Transverse colon (tissue), 4 donors: ENCODE measurements at regions not wholly inside any gene's neighbourhood (a gene's known extent, or its start where the extent isn't known, plus 50 kb on each side); places are given as distances from the start of the nearest gene placed in this dataset.

ENCODE experiments used
- DNase-seq: peaks from one replicate; pipeline ENCODE4 v3.0.0-alpha.2; 2019
- H3K27ac ChIP-seq, 4 donors: fragments of 200-600 bp; sonication (generic); 2 replicates each; pipeline ENCODE4 v1.5.1; 2016 to 2018; ENCODE audit warnings: inconsistent platforms in 4 of 4
- H3K27me3 ChIP-seq: fragments of 200-600 bp; sonication (generic); 2 replicates; pipeline ENCODE4 v1.5.1; 2017; ENCODE audit warnings: inconsistent platforms
- H3K36me3 ChIP-seq, 4 donors: fragments of 200-600 bp; sonication (generic); 2 replicates each; pipeline ENCODE4 v1.5.1; 2017 to 2019; ENCODE audit warnings: inconsistent platforms in 4 of 4
- H3K4me1 ChIP-seq, 4 donors: fragments of 200-600 bp; sonication (generic); 2 replicates each; pipeline ENCODE4 v1.5.1; 2017 to 2020; ENCODE audit warnings: inconsistent platforms in 4 of 4
- H3K4me3 ChIP-seq, 4 donors: fragments of 200-600 bp; sonication (generic); 1 replicate in 1 of 4; 2 replicates in 3 of 4; pipeline versions ENCODE4 v1.5.1 to v1.6.1; 2017 to 2019; ENCODE audit warnings: inconsistent platforms in 4 of 4
- H3K9me3 ChIP-seq, 2 donors: fragments of 200-600 bp; sonication (generic); 2 replicates each; pipeline ENCODE4 v1.5.1; 2017 to 2019; ENCODE audit warnings: inconsistent platforms in 2 of 2
- CTCF ChIP-seq, 5 experiments: fragments of 200-600 bp in 3 of 5; fragments of 450-650 bp in 2 of 5; sonication (generic) in 3 of 5; IDR thresholded peaks; 1 replicate in 2 of 5; 2 replicates in 3 of 5; pipeline ENCODE4 v1.5.1; 2016 to 2017; ENCODE audit warnings: antibody characterized with exemption in 5 of 5, inconsistent platforms in 3 of 5, mild to moderate bottlenecking in 2 of 5, moderate library complexity in 1 of 5
- EP300 ChIP-seq: sonication (generic); formaldehyde crosslinking; IDR thresholded peaks from one replicate; pipeline ENCODE4 v1.6.1; 2017; ENCODE audit warnings: antibody characterized with exemption, low read depth
- POLR2A ChIP-seq: fragments of 450-650 bp; IDR thresholded peaks from one replicate; pipeline ENCODE4 v1.6.1; 2016; ENCODE audit warnings: antibody characterized with exemption, mild to moderate bottlenecking, moderate library complexity
- POLR2AphosphoS5 ChIP-seq, 3 donors: sonication (generic); formaldehyde crosslinking; IDR thresholded peaks; one replicate each; pipeline ENCODE4 v1.6.1; 2016; ENCODE audit warnings: antibody characterized with exemption in 3 of 3
- WGBS, 2 donors: methylation state at CpG; one replicate each; pipeline ENCODE4 v1.1.5; 2018; ENCODE audit warnings: low coverage in 1 of 2; 5-methylcytosine and 5-hydroxymethylcytosine counted together
- in situ Hi-C, 4 donors: fragments of 200-750 bp; cut with MboI; loops; one replicate each; pipeline versions ENCODE4 v1.15.0 to v1.15.1; 2017; ENCODE audit warnings: low sequenced_read_pairs in 3 of 4, low pct_ligation_motif_present in 1 of 4, low pct_unique_long_range_greater_than_20kb in 1 of 4
- intact Hi-C: fragments of 100-400 bp; cut with DNase I; formaldehyde crosslinking; loops from one replicate; pipeline ENCODE4 v1.15.1; 2023; ENCODE audit warnings: low total_unique reads

GRCh38 chr9:129474740-129475404, 146.0 kb downstream of the C9orf50 start:
- no peak overlapping the region for H3K4me3 ChIP-seq
- H3K36me3 ChIP-seq: no peaks in the 10 kb centered on the region
- DNase-seq: no peak
- no peak overlapping the region for H3K27ac ChIP-seq
- no peaks in the 10 kb centered on the region for H3K9me3 ChIP-seq
- H3K4me1 ChIP-seq: peaks cover 0 to 15% (median 0%) of the 10 kb centered on the region in 4 donors
- in situ Hi-C loops (no loop called here), intact Hi-C loops (no loop called here)
- TF ChIP-seq CTCF (IDR thresholded peaks at IDR 0.05) (no peak), EP300 (no peak), POLR2A (no peak), POLR2AphosphoS5 (IDR thresholded peaks at IDR 0.05) (no peak)
- no peaks in the 10 kb centered on the region for H3K27me3 ChIP-seq
- WGBS, 2 donors: 86% methylated on average over 6 of the region's 6 CpGs; no CpG with 5 or more reads in 1 of the 2 donors

- H3K27me3 ChIP-seq: no peaks in the 10 kb centered on the region
- TF ChIP-seq POLR2A: no peak
- TF ChIP-seq CTCF (IDR thresholded peaks at IDR 0.05): no peak
- peak in 1 of 3 donors; percentile 21 for TF ChIP-seq POLR2AphosphoS5 (IDR thresholded peaks at IDR 0.05)
- in situ Hi-C loops: no loop called here
- DNase-seq: no peak
- H3K9me3 ChIP-seq: no peaks in the 10 kb centered on the region
- no peak overlapping the region for H3K27ac ChIP-seq
- no peaks in the 10 kb centered on the region for H3K36me3 ChIP-seq
- H3K4me1 ChIP-seq: peaks cover 0 to 11% (median 0%) of the 10 kb centered on the region in 4 donors
- no peak overlapping the region for H3K4me3 ChIP-seq
- 57% methylated on average over 15 of the region's 15 CpGs; no CpG with 5 or more reads in 1 of the 2 donors for WGBS, 2 donors
- intact Hi-C loops: no loop called here
Observed at GRCh38 chr9:129473523-129474244, 147.2 kb downstream of the C9orf50 start.

GRCh38 chr9:129472651-129473102, 148.2 kb downstream of the C9orf50 start:
- H3K27ac ChIP-seq: no peak overlapping the region

More at GRCh38 chr9:129472651-129473102, 148.2 kb downstream of the C9orf50 start:
- no peak overlapping the region for H3K4me3 ChIP-seq
- WGBS, 2 donors: 60 to 73% methylated on average over 2 to 6 of the region's 6 CpGs
- H3K36me3 ChIP-seq: no peaks in the 10 kb centered on the region
- intact Hi-C loops: no loop called here
- in situ Hi-C loops: no loop called here
- H3K27me3 ChIP-seq: no peaks in the 10 kb centered on the region
- no peaks in the 10 kb centered on the region for H3K9me3 ChIP-seq
- H3K4me1 ChIP-seq: peaks cover 0 to 11% (median 0%) of the 10 kb centered on the region in 4 donors
- no peak for DNase-seq
- TF ChIP-seq POLR2A: no peak
- TF ChIP-seq CTCF (IDR thresholded peaks at IDR 0.05): no peak
- no peak for TF ChIP-seq POLR2AphosphoS5 (IDR thresholded peaks at IDR 0.05)
- TF ChIP-seq EP300: no peak
